H1 (cell line): ENCODE measurements at regions not wholly inside any gene's neighbourhood (a gene's known extent, or its start where the extent isn't known, plus 50 kb on each side); places are given as distances from the start of the nearest gene placed in this dataset.

Experiments used
- CTCF ChIA-PET: fragments of 300-600 bp; sonication (Branson Sonifier 250); formaldehyde crosslinking; loops from one replicate; lab custom pipeline; 2021; ENCODE audit not compliant: partially characterized antibody; lab: Charles Lee
- POLR2A ChIA-PET: fragments of 300-600 bp; sonication (Branson Sonifier 250); formaldehyde crosslinking; loops from one replicate; lab custom pipeline; 2021; ENCODE audit warnings: inconsistent platforms; ENCODE audit not compliant: partially characterized antibody; lab: Charles Lee
- DNase-seq, 2 experiments: peaks; one replicate each; pipeline versions ENCODE4 v3.0.0 to v3.0.0-alpha.2; 2010 to 2022; ENCODE audit warnings: low spot score in 2 of 2, low read depth in 1 of 2, mixed read lengths in 1 of 2
- FAIRE-seq: peaks from 2 replicates; lab custom pipeline; 2011; peaks lifted over from hg19 to GRCh38; lab: Jason Lieb, UNC
- H2AFZ ChIP-seq: 2 replicates; pipeline ENCODE4 v1.8.1; 2012; ENCODE audit warnings: low read length, inconsistent platforms
- H2AK5ac ChIP-seq: 2 replicates; pipeline ENCODE4 v1.6.1; 2013; ENCODE audit warnings: low read depth, low read length
- H2BK120ac ChIP-seq: replicated peaks from 2 replicates; pipeline ENCODE3; 2013; ENCODE audit warnings: low read depth, low read length, inconsistent platforms
- H2BK12ac ChIP-seq: 2 replicates; pipeline ENCODE4 v1.6.1; 2013; ENCODE audit warnings: low read depth, low read length
- H2BK15ac ChIP-seq: 2 replicates; pipeline ENCODE4 v1.6.1; 2013; ENCODE audit warnings: low read length
- H2BK20ac ChIP-seq: 2 replicates; pipeline ENCODE4 v1.6.1; 2013; ENCODE audit warnings: low read length
- H2BK5ac ChIP-seq: 2 replicates; pipeline ENCODE4 v1.6.1; 2013; ENCODE audit warnings: low read depth, low read length
- H3K14ac ChIP-seq: 2 replicates; pipeline ENCODE4 v1.6.1; 2013; ENCODE audit warnings: inconsistent platforms; ENCODE audit not compliant: insufficient read length
- H3K18ac ChIP-seq: 2 replicates; pipeline ENCODE4 v1.6.1; 2013; ENCODE audit warnings: low read length; ENCODE audit errors: extremely low read depth
- H3K23ac ChIP-seq: 2 replicates; pipeline ENCODE4 v1.6.1; 2013; ENCODE audit warnings: inconsistent platforms; ENCODE audit not compliant: insufficient read length
- H3K23me2 ChIP-seq: 2 replicates; pipeline ENCODE4 v1.6.1; 2013; ENCODE audit warnings: low read depth, low read length
- H3K27ac ChIP-seq: 2 replicates; pipeline ENCODE4 v1.6.1; 2011; ENCODE audit warnings: low read depth, low read length, inconsistent platforms
- H3K27me3 ChIP-seq, 4 experiments: replicated peaks in 1 of 4; 1 replicate in 1 of 4; 2 replicates in 3 of 4; pipeline versions ENCODE4 v1.6.1 to v1.8.1; 2011 to 2013; ENCODE audit warnings: low read length in 3 of 4, mild to moderate bottlenecking in 3 of 4, inconsistent platforms in 2 of 4, mixed read lengths in 2 of 4, moderate library complexity in 1 of 4; ENCODE audit not compliant: control insufficient read depth in 3 of 4, insufficient read depth in 3 of 4; ENCODE audit errors: extremely low read depth in 1 of 4
- H3K36me3 ChIP-seq, 4 experiments: 2 replicates each; pipeline versions ENCODE4 v1.6.1 to v1.8.1; 2011 to 2013; ENCODE audit warnings: mild to moderate bottlenecking in 4 of 4, low read length in 3 of 4, moderate library complexity in 2 of 4, control low read depth in 1 of 4, inconsistent platforms in 1 of 4; ENCODE audit not compliant: insufficient read depth in 4 of 4, control insufficient read depth in 2 of 4
- H3K4ac ChIP-seq: replicated peaks from 2 replicates; pipeline ENCODE3; 2013; ENCODE audit warnings: low read length, low read depth, mixed read lengths, inconsistent platforms; ENCODE audit not compliant: insufficient read length
- H3K4me1 ChIP-seq, 4 experiments: replicated peaks in 1 of 4; 1 replicate in 1 of 4; 2 replicates in 3 of 4; pipeline versions ENCODE4 v1.6.1 to v1.8.1; 2011 to 2013; ENCODE audit warnings: low read length in 3 of 4, inconsistent platforms in 2 of 4, mixed read lengths in 1 of 4; ENCODE audit not compliant: insufficient read depth in 4 of 4, control insufficient read depth in 3 of 4
- H3K4me2 ChIP-seq, 2 experiments: 2 replicates each; pipeline versions ENCODE4 v1.6.1 to v1.8.1; 2011 to 2013; ENCODE audit warnings: low read depth in 2 of 2, low read length in 2 of 2, control low read depth in 1 of 2, inconsistent platforms in 1 of 2, mild to moderate bottlenecking in 1 of 2; ENCODE audit not compliant: insufficient read depth in 1 of 2
- H3K4me3 ChIP-seq, 4 experiments: fragments of 200-600, 300-600 bp in 1 of 4; sonication (generic), shearing (Covaris generic), sonication (Bioruptor Twin) in 1 of 4; 2 replicates each; pipeline versions ENCODE4 v1.5.1 to v1.8.1; 2011 to 2016; ENCODE audit warnings: low read length in 4 of 4, low read depth in 3 of 4, control low read depth in 2 of 4, inconsistent platforms in 2 of 4, mild to moderate bottlenecking in 2 of 4, mixed read lengths in 1 of 4, moderate library complexity in 1 of 4; ENCODE audit not compliant: insufficient read depth in 2 of 4; ENCODE audit errors: extremely low read depth in 1 of 4
- H3K56ac ChIP-seq: replicated peaks from 2 replicates; pipeline ENCODE3; 2013; ENCODE audit warnings: low read depth, mild to moderate bottlenecking, mixed read lengths, low read length, inconsistent platforms; ENCODE audit not compliant: insufficient read length
- H3K79me1 ChIP-seq: 2 replicates; pipeline ENCODE4 v1.6.1; 2013; ENCODE audit warnings: low read depth, low read length, control low read depth
- H3K79me2 ChIP-seq, 2 experiments: 2 replicates each; pipeline versions ENCODE4 v1.6.1 to v1.8.1; 2012 to 2013; ENCODE audit warnings: low read length in 2 of 2, mild to moderate bottlenecking in 2 of 2, inconsistent platforms in 1 of 2; ENCODE audit not compliant: insufficient read depth in 2 of 2, control insufficient read depth in 1 of 2
- H3K9ac ChIP-seq, 4 experiments: replicated peaks in 1 of 4; 1 replicate in 1 of 4; 2 replicates in 3 of 4; pipeline versions ENCODE4 v1.6.1 to v1.8.1; 2011 to 2013; ENCODE audit warnings: low read depth in 3 of 4, low read length in 3 of 4, control low read depth in 2 of 4, mild to moderate bottlenecking in 2 of 4, moderate library complexity in 2 of 4, inconsistent platforms in 1 of 4; ENCODE audit errors: extremely low read depth in 1 of 4
- H3K9me3 ChIP-seq, 2 experiments: 2 replicates each; pipeline versions ENCODE4 v1.6.1 to v1.8.1; 2012 to 2013; ENCODE audit warnings: mild to moderate bottlenecking in 2 of 2, moderate library complexity in 2 of 2, control low read depth in 1 of 2, inconsistent platforms in 1 of 2, low read depth in 1 of 2, low read length in 1 of 2, mixed read lengths in 1 of 2; ENCODE audit not compliant: insufficient read depth in 2 of 2
- H4K20me1 ChIP-seq, 2 experiments: replicated peaks in 1 of 2; 2 replicates each; pipeline versions ENCODE3 to v1.8.1; 2011 to 2013; ENCODE audit warnings: inconsistent platforms in 2 of 2, low read length in 2 of 2, mild to moderate bottlenecking in 1 of 2; ENCODE audit not compliant: insufficient read depth in 2 of 2, control insufficient read depth in 1 of 2
- H4K5ac ChIP-seq: 2 replicates; pipeline ENCODE4 v1.6.1; 2013; ENCODE audit warnings: low read length, low read depth, mixed read lengths, inconsistent platforms; ENCODE audit not compliant: insufficient read length
- H4K8ac ChIP-seq: 2 replicates; pipeline ENCODE4 v1.8.0; 2013; ENCODE audit warnings: mild to moderate bottlenecking, moderate library complexity, low read length, inconsistent platforms; ENCODE audit not compliant: insufficient read depth; ENCODE audit errors: extremely low read depth
- H4K91ac ChIP-seq: replicated peaks from 2 replicates; pipeline ENCODE3; 2013; ENCODE audit warnings: low read length, mixed read lengths, inconsistent platforms; ENCODE audit not compliant: insufficient read length
- BRCA1 ChIP-seq: IDR thresholded peaks from 2 replicates; pipeline ENCODE4 v1.6.1; 2012; ENCODE audit warnings: low read depth, low read length, improper control_type of control experiment
- CBX8 ChIP-seq: fragments of 300-800, 300-1000 bp; sonication (generic); IDR thresholded peaks from 2 replicates; pipeline ENCODE4 v1.7.1; 2016; ENCODE audit warnings: low read depth, low read length, borderline replicate concordance
- FOSL1 ChIP-seq: IDR thresholded peaks from 2 replicates; pipeline ENCODE4 v1.6.1; 2011; ENCODE audit warnings: mild to moderate bottlenecking, low read depth, low read length, moderate library complexity; ENCODE audit not compliant: insufficient read depth
- YY1 ChIP-seq: IDR thresholded peaks from 2 replicates; pipeline ENCODE4 v1.6.1; 2011; ENCODE audit warnings: low read depth, mild to moderate bottlenecking, low read length
- WGBS, 2 experiments: shearing (Covaris generic) in 1 of 2; methylation state at CpG; one replicate each; pipeline versions ENCODE4 v1.1.6 to v1.1.7; 2013 to 2015; ENCODE audit warnings: low lambda C conversion rate in 2 of 2, mixed read lengths in 2 of 2, inconsistent platforms in 1 of 2, low coverage in 1 of 2, missing lambda C conversion rate in 1 of 2; ENCODE audit not compliant: insufficient replicate concordance in 2 of 2, insufficient coverage in 1 of 2, insufficient read length in 1 of 2; ENCODE audit errors: extremely low coverage in 1 of 2, missing lambda C conversion rate in 1 of 2; 5-methylcytosine and 5-hydroxymethylcytosine counted together

DNA sequence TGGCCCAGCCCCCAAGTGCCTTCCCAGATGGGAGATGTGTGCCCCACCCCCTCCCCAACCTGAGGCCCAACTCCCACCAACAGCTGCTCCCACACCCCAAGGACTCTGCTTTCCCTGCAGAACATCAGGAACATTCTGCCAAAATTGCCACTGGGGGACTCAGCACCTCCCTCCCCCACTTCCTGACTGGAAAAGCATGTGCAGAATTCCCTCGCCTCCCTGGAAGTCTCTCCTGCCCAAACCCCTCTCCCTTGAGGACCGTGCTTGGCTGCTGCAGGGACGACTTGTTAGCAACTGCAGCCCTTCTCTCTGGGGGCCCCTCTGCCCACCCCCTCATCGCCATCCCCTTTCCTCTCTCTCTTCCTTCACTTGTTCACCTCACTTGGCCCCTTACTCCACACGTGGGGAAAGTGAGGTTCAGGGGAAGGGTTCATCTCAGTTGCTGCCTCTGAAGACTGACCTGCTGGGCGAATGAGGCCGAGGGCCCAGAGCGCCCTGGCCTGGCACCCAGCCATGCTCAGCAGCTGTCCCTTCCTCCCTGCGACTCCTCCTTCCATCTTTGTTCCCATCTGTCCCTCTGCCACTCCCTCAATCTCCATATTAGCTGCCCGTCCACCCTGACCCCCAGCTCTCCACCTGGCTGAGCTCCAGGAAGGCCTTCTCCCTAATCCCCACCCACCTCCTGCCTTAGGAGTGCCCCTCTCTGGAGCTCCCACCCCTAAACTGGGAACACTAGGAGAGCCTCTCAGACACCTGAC lies 105.1 kb downstream of the CHST1 start:
- Histone ChIP-seq H4K5ac (no peak overlapping the region), H2BK120ac (no peak overlapping the region), H2AK5ac (no peak overlapping the region), H3K27ac (no peak overlapping the region), H3K4me3 (no peak overlapping the region), H3K56ac (no peak overlapping the region), H3K18ac (no peak overlapping the region), H3K27me3 (no peaks in the 10 kb centered on the region), H3K79me2 (no peaks in the 10 kb centered on the region), H4K20me1 (no peaks in the 10 kb centered on the region), H3K4me2 (no peak overlapping the region), H4K91ac (no peak overlapping the region), H3K9me3 (no peaks in the 10 kb centered on the region), H3K23ac (no peak overlapping the region), H3K4me1 (peaks cover 2 to 9% (median 5%) of the 10 kb centered on the region in 4 experiments; a peak in 6 of 7 replicates), H2BK15ac (no peak overlapping the region), H3K14ac (no peak overlapping the region), H4K8ac (no peak overlapping the region), H3K23me2 (no peaks in the 10 kb centered on the region; the same call in 1 of the 2 replicates), H3K79me1 (no peaks in the 10 kb centered on the region), H2AFZ (0 out of 2 replicates have a peak overlapping the region, but pooled peaks have one; percentile 16), H2BK20ac (no peak overlapping the region), H3K36me3 (no peaks in the 10 kb centered on the region), H2BK5ac (no peak overlapping the region), H3K9ac (no peak overlapping the region), H2BK12ac (no peak overlapping the region), H3K4ac (no peak overlapping the region)
- FAIRE-seq (no peak), DNase-seq (no peak)
- no peak for TF ChIP-seq FOSL1
- no peak for TF ChIP-seq YY1
- TF ChIP-seq CBX8, result no peak
- no peak for TF ChIP-seq BRCA1
- ChIA-PET CTCF (interaction anchor here (0.7 to 2.2 kb wide), 4 partner anchors 13 to 211 kb away, joined by 3 to 5 read pairs (median 4); no protein-coding TSS in a partner anchor), POLR2A (interaction anchor here (0.8 kb wide), 1 partner anchor 9 kb away, joined by 4 read pairs; no protein-coding TSS in a partner anchor)
- WGBS, 2 experiments, result 79% methylated on average over 7 of the region's 10 CpGs; no CpG with 5 or more reads in 1 of the 2 experiments
